GM21360 (cell line): ENCODE measurements at regions not wholly inside any gene's neighbourhood (a gene's known extent, or its start where the extent isn't known, plus 50 kb on each side); places are given as distances from the start of the nearest gene placed in this dataset.
"Not testable (repeated sequence)": the region's sequence is repeated elsewhere in the genome, so short reads cannot be mapped to it uniquely, and the experiment has no call there.

Source experiments
- ATAC-seq: cut with Tn5 transposase; IDR thresholded peaks from one replicate; pipeline ENCODE4 v1.9.1; 2021; ENCODE audit warnings: mild to moderate bottlenecking, moderate library complexity; ENCODE audit not compliant: unreplicated experiment

DNA sequence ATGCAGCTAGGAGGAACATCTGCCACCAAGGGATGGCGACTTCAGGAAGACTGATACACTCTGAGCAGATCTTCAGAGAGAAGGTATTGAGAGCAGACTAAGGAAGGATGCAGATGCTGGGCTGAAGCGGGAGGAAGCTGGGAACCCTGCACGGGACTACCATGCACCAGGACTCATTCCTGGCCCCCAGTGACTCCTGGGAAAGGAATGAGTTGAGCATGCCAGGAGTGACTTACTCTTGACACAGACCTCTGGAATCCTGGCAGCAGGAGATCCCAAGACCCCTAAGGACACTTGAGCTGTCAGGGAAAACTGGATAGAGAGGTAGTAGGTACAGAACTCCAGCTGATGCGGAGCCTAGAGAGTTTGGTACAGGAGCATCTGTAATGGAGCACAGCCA lies 336.1 kb downstream of the RPS29 start:
- no peak for ATAC-seq

DNA sequence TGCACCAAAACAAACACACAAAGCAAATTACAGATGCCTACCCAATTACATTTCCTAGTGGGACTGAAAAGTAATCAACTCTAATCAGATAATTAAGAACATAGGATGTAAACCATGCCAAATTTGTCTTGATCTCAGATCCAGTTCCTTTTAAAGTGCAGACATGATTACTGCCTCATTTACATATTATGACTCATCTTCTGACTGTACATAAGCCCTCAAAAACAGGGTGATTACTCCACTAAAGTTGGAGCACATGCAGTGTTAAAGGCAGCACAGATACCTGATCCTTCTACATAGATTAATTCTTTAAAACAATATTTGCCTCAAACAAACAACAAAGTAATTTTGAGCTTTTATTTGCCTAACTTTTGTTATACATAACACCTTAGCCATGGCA lies 337.2 kb downstream of the RPS29 start:
- no peak for ATAC-seq

DNA sequence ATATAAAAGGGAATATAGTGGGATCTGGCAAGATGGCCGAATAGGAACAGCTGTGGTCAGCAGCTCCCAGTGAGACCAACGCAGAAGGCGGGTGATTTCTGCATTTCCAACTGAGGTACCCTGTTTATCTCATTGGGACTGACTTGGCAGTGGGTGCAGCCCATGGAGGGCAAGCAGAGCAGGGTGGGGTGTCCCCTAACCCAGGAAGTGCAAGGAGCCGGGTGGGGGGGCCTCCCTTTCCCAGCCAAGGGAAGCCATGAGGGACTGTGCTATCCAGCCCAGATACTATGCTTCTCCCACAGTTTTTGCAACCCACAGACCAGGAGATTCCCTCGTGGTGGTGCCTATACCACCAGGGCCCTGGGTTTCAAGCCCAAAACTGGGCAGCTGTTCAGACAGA lies 342.4 kb downstream of the RPS29 start:
- ATAC-seq, result not testable (repeated sequence)

DNA sequence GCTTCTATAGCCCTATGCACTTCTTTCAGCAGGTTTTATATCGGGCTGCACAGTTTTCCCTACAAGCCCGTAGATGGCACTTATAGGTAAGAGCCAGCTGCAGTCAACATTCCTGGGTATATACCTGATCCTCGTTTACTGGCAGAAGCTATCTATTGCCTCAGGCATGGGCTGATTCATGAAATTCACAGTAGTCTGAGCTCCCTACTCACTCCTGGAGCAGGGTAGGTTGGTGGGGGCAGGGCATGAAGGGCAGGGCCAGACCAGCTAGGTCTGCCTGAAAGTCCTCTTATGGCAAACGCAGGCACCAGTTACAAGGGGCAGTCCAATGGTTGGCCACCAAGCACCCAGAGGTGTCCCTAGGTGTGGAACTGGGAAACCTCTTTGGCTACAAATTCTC lies 345.8 kb downstream of the RPS29 start:
- ATAC-seq, result no peak

DNA sequence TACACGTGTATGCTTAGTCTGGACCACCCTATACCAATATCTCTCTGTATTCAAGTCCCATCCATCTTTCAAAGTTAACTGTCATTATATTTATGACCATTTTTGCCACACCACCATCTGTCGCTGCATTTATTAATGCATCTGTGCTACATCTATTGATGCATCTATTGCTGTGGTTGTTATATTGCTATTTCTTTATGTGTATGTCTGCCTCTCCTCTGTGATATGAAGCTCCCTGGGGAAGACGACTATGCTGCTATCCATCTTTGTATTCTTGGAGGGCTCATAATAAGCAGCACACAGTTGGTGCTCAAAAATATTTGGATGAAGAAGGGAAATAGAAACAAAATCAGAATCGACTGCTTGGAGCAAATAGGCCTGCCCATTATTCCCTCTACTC lies 357.6 kb downstream of the RPS29 start:
- no peak for ATAC-seq

GRCh38 chr14:49221316-49221715 lies 364.9 kb downstream of the RPS29 start:
- no peak for ATAC-seq

GRCh38 chr14:49220492-49220891 lies 365.7 kb downstream of the RPS29 start:
- no peak for ATAC-seq

DNA sequence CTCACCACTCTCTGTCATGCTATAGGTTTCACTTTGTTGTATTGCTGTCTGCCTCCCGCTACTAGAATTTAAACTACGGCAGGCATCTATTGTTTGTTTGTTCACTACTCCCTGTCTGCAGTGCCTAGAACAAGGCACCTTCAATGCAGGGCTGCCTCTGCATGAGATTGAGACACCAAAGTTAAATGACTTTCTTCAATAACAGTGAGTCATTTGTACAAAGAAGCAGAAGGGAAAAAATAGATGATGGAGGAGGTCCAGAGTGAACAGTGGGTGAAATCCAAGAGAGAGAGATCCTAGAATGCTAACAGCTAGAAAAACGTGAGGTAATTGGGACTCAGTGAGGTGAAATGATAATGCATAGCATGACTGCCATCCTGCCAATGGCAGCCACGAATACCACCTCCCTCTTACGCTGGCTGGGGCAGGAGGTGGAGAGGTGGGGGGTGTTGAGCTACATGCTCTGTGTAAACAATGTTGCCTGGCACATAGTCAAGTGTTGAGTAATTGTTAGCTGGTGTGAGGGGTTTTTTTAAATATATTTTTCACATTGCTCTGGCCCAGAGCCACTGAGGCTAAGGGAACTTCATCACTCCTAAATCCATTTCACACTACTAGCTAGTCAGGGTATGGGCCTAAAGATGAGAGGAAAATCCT lies 367.6 kb downstream of the RPS29 start:
- no peak for ATAC-seq

GRCh38 chr14:49212721-49213120 lies 373.5 kb downstream of the RPS29 start:
- no peak for ATAC-seq

DNA sequence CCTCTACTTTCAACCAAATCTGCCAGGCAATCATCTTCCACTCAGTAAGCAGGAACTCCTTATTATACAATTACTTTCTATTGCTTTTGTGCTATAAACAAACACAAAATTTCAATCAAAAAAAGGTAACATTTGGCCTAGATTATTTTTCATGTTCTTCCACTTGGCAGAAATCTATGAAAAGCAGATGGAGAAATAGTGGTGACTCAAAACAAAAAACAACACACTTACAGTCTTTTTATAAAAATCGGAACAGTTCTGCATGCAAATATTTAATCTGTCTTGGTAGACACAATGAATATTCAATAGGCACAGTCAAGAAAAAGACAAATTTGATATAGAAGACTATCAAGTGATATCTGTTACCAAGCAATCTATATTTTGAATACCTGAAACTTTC lies 376.8 kb downstream of the RPS29 start:
- ATAC-seq, result no peak

DNA sequence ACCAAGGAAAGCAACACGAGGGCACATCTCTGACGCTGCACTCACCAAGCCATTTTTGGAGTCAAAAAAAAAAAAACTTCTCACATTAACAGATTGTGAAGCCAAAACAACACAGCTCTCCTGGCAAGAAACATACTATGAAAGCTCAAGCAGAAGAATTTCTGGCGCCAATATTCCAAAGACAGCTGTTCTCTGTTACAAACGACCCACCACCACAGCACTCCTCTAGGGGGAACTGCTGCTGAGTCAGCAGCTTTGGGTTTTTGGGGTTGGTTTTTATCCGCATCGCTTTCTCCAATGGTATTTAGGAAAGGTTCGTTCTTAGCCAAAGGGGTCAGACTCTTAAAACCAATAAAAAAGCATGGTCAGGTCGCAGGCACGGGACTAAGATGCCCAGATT lies 379.4 kb downstream of the RPS29 start:
- no peak for ATAC-seq

DNA sequence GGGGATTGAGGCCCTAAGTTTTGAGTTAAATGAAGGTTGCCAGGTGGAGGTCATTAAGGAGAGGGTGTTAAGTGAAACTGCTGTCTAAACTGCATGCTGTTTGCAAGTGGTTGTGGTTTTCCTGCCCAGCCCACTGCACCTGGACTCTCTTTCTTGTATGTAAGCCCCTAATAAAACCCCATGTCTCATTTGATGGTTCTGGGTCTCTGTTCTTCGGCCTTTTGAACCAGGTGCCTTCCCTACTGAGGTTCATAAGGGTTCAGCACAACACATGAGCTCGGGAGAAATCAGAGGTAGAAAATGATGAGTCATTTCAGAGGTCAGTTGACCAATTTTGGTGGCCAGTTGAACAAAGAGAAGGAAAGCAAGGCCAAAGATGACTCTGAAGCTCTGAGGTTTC lies 382.5 kb downstream of the RPS29 start:
- ATAC-seq, result no peak

GRCh38 chr14:49199159-49199558 lies 387.0 kb downstream of the RPS29 start:
- no peak for ATAC-seq

- ATAC-seq, result no peak
These were observed 389.9 kb downstream of the RPS29 start for GRCh38 chr14:49196327-49196726.

DNA sequence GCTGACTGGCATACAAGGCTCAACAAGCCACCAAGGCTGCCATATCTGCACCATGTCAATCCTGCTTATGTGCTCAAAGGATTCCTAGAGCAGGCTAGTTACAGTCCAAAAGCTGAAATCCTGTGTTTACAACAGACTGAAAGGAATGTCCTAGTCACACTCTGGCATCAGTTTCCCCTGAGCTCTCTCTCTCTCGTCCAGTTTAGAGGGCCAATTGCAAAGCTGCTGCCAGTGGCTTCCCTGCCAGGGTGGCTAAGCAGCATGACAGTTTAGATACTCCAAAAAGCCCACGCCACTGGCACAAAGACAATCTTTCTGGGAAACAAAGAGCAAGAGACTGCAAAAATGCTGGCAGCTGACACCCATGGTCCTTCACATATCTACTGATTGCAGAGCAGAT lies 392.1 kb downstream of the RPS29 start:
- ATAC-seq, result no peak

- peak; percentile 97 for ATAC-seq
These were observed 392.7 kb downstream of the RPS29 start for GRCh38 chr14:49193332-49194065.

DNA sequence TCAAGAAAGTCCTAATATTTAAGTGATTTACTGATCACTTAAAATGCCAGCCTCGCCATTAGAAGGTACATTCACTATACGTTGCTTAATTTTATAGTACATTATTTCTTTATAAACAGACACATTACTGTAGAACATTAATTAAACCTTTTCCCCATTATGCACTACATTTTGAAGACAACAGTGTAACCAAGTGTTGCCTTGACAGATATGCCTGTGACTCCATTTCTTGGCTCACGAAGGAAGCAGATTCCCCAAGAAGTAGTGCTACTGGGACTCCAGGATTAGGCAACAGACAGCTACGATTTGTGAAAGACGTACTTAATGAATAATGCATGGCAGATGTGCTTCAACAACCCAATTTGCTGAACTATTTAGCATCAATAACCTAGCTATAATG lies 394.8 kb downstream of the RPS29 start:
- ATAC-seq, result no peak

DNA sequence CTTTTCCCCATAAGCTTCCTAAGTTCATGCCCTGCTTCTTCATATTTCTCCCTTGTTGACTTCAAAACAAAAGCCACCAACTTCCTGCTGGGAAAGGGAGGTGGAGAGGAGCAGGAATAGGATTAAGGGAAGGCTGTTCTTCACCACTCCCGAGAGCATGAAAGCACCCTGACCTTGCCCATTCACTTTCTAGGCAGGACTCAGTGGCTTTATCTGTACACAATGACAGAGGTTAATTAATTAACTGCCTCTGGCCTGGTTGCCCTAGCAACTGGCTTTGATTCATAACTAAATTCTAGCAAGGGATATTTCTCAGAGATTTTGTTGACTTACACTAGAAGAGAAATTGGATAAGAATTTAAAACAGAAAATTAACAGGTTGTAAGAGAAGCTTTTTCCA lies 396.8 kb downstream of the RPS29 start:
- no peak for ATAC-seq

DNA sequence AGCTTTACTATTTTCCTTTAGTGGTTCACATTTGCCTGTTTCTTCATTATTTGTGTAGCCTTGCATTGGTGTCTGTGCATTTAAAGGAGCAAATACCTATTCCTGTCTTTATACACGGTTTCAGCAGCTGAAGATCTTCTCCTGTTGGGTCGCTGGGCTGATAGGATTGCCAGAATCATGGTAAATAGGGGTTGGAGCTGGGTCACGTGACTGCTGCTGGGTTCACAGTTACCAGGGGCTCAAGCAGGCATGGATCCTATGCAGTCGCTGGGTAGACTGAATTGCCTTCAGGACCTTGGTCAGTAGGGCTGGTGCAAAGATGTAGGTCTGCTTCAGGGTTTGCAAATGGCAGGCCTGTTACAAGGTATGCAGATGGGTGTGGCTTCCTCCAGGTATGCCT lies 398.4 kb downstream of the RPS29 start:
- no peak for ATAC-seq

DNA sequence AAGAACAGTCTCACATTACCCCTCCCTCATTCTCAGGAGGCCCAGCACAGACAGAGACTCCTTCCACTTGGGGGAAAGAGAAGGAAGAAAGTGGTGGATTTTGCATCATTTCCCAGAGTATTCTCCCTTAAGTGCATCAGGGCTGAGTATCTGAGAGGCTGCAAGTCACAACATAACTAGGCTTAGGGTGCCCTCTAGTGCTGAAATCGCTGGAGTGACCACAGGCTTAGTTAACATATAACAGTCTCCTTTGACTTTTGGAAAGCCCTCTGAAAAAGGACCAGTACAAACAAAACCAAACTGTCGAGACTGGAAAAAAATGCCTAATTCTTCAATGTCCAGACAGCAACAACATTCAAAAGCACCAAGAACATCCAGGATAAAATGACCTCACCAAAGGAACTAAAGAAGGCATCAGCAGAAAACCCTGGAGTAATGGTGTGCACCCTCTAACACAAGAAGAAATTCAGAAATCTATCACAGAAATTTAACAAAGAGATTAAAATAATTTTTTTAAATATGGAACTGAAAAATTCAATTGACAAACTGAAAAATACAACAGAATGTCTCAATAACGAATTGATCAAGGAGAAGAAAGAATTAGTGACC lies 412.3 kb downstream of the RPS29 start:
- peak; percentile 97 for ATAC-seq

DNA sequence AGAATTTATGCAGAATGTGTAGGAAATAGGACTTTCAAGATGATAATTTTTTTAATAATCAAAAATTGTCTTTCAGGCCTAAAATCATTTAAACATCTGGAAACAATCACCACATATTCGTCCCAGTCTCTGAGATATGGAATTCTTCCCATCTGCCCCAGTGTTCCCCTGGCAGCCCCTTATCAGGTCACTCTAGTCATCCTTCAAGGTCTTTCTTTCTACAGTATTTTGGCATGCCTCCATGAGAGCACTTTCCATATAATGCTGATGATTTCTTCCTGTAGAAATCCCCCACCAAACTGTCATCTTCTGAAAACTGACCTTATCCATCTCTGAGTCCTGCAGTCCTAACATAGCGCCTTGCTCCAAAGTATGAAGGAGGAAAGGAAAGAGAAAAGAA lies 422.1 kb downstream of the RPS29 start:
- ATAC-seq, result no peak

DNA sequence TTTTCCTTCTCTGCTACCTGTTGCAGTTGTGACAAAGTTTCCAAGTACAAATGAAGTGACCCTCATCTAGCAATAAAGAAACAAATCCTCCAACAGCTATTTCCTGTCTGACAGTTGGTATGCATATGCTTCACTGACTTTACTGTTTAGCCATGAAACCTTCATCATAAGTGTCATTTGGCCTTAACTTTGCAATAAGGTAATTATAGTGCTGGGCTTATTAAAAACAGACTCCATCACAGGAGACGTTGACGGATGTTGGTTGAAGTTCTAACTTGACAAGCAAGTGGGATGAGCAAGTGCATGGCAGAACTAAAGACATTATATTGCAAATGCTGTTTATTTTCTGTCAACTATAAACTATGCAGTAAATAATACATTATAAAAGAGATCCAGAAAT lies 425.2 kb downstream of the RPS29 start:
- no peak for ATAC-seq
